NAMALWA (cell line): ENCODE measurements at regions not wholly inside any gene's neighbourhood (a gene's known extent, or its start where the extent isn't known, plus 50 kb on each side); places are given as distances from the start of the nearest gene placed in this dataset.
"Not testable (repeated sequence)": the region's sequence is repeated elsewhere in the genome, so short reads cannot be mapped to it uniquely, and the experiment has no call there.

ENCODE experiments used
- DNase-seq: peaks from one replicate; pipeline ENCODE4 v3.0.0-alpha.2; 2015; ENCODE audit warnings: low spot score

DNA sequence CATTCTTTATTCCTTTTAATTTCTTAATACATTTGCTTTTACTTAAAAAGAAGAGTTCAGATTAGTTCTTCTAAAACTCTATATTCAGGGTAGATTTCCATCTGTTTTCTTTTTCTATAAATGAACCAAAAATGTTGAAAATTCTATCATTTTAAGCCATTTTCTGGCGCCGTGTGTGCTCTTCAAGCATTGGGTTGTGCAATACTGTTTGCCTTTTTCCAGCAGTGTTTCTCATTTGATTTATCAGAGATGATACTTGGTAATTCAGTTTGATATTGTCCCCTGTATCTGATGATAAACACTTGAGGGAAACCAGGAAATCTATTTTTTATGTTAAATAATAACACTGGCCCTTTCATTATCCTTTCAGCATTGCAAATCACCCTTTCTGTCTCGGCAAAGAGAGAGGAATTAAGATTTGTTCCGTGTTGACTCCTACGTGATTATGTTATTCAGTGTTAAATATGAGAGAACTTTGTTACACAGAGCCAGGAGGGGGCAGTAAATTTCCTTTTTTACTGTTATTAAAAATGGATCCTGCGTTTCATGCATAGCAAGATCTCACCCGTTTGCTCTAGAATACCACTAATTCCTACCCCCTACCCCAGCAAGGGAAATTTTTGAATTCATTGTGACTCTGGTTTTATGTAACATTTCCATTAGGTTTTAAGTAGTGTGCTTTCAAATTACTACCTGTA is 606.9 kb upstream of the RBFOX1 start:
- DNase-seq, result peak; percentile 28

DNA sequence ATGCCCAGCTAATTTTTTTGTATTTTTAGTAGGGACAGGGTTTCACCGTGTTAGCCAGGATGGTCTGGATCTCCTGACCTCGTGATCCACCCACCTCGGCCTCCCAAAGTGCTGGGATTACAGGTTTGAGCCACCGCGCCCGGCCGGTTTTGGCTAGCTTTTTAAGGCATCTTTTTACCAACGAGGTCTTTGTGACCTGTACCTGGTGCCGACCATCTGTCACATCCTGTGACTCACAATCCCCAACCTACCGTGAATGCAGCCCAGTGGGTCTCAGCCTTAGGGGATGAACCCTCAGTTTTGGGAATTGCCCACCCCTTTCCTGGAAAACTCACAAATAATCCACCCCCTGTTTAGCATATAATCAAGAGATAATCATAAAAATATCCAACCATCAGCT is 607.4 kb upstream of the RBFOX1 start:
- DNase-seq, result not testable (repeated sequence)

DNA sequence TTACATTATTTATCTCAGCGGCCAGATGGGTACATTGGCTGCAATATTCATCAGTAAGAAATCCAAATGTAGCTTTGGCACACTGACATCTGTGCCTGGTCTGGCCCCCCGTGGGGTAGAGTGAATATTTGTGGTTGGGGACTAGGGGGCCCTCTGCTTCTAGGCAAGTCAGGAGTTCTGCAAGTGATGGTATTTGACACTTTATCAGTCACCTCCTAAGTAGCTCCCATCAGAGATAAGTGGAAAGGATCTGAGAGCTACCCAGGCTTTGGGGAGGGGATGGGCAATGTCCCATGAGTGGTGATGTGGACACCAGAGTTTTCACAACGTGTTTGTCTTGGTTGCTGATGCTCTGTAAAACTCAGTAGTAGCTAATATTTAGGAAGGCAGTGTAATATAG is 609.9 kb upstream of the RBFOX1 start:
- DNase-seq, result no peak

DNA sequence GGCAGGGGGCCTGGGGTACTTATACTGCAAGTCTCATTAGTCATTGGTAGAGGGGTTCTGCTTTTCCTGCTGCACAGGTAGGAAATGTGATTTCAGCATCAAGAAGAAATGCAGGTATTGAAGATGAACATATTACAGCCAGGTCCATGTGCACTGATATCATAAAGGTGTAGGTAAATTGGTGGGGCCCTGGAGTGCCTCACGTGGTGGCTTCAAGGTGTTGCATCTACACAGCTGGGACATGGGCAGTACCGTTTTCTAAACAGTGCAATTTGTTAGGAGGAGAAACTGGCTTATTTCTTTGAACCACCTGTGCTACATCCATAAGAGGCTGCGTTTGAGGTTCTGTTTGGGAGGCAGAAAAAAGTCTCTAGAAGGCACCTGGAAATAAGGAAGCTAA is 618.1 kb upstream of the RBFOX1 start:
- DNase-seq, result no peak

DNA sequence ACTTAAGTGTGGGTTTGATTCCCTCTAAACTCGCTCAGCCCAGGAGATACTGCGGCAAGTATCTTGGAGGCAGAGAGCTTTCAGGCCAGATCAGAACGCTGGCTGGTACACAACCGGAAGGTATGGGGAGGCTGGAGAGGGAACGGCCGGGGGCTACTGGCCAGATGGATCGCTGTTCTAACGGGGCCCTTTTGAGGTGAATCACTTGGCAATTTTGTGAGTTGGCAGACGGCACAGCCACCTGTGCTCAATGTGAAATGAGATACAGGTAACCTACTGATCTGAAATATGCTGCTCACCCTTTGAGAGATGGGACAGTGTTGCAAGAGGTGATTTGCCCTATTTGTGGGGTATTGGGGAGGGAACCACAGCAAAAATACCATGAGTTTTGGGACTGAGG is 622.9 kb upstream of the RBFOX1 start:
- no peak for DNase-seq

DNA sequence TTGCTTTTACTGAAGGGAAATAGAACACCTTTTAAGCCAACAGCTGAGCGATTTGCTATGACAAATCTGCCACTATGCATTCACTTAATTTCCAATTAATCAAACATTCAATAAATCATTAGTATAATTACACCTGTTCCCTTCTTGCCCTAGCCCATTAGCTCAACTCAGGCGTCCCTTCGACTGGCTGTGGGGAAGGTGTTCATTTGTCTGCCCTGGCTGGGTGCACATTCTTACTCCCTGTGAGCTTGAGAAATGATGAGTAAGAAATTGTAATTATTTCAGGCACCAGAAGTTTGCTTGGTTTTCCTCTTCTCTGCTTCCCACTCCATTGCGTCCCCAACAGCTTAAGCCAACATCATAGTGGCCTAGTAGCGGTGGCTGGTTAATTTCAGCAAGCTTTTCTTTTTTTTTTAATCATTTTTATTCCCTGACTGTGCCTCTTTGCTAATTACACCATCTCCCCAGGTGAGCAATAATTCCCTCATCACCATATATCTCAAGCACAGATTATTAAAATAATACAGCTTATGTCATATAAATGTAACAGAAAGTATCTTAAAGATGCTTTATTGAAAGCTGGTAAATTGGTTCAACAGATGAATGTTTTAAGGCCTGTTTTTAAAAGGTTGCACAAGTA is 623.9 kb upstream of the RBFOX1 start:
- no peak for DNase-seq

DNA sequence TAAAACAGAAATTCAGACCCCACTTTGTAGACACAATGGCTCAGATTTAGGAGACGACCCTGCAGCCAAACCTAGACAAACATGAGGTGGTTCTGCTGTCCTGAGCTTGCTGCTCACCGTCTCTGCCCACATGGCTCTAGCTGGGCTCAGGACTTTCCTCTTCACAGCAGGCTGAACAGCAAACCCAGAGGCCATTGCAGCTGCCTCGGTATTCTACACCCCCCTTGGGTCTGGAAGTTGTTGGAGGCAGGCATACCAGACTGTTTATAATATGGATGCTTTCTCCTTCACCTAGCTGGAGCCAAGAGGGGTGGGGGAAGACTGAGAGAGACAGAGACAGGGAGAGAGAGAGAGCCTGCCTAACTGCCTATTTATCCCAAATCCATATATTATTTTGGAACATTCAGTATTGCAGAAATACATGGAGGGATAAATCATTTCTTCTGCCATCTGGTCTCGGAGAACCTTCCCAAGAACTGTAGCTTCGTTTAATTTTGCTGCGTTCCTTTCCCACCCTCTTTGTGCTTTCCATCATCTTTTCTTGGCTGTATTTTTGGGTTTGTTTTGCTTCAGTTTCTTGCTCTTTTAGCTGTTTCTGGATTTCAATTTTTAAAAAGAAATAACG is 628.2 kb upstream of the RBFOX1 start:
- no peak for DNase-seq

DNA sequence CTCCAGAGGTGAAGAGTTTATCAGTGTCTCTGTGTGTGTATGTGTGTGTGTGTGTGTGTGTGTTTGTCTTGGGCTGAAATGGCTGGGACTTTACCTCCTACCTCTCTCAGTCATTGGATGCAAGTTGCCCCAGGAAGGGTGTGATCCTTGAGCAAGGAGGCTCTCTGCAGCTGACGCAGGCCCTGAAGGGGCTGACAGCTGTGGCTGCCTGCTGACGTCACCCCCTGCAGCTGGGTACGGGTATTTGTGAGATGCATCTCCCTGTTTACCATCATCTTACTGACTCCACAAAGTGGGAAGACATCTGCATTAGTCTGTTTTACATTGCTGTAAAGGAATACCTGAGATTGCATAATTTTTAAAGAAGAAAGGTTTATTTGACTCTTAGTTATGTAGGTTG is 631.5 kb upstream of the RBFOX1 start:
- no peak for DNase-seq

DNA sequence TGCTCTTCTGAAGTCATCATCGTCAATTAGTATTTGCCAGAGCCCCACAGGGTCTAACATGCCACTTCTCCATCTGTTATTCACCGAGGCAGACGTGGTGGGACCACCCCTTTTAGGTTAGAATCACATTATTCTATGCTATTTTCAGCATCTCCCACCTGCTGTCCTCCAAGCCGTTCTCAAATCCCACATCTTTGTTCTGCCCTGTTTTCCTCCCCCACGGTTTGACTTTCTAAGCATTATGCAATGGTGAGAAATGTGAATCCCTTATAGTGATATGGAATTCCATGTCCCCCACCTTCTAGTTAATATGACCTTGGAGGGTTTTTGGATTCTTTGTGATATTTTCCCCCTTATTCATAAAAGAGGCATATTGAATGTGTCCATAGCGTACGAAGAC is 634.1 kb upstream of the RBFOX1 start:
- no peak for DNase-seq

DNA sequence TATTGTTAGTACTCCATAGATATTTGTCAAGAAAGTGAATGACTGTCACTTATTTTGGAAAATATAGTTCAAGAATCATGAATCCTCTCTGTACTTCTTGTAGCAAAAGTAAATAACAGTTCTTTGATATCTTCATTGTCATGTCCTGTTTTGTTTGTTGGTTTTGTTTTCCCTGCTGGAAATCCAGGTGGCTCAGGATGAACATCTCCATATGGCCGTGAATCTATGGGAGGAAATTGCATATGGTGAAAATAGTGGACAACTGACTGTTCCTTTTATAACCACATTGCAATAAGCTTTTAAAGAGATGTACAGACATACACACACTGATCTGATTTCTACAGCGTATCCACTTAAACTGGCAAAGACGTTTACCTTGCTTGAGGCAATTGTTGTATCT is 637.0 kb upstream of the RBFOX1 start:
- no peak for DNase-seq

DNA sequence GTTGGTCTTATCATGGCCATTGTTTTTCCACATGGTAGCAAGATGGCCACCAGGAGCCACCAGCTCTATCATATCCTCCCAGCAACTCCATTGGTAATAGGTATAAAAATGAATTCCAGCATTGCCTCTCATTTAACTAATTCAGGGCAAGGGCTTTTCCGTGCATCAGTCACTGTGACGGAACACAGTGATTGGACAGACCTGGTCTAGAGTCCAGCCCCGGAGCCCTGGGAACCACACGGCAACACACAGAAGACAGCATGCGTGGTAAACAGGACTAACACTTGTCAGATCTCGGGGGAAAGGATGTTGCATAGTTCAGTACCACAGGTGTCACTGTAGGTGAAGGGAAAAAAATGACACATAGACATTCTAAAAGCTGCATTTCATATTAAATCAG is 638.0 kb upstream of the RBFOX1 start:
- DNase-seq, result no peak

DNA sequence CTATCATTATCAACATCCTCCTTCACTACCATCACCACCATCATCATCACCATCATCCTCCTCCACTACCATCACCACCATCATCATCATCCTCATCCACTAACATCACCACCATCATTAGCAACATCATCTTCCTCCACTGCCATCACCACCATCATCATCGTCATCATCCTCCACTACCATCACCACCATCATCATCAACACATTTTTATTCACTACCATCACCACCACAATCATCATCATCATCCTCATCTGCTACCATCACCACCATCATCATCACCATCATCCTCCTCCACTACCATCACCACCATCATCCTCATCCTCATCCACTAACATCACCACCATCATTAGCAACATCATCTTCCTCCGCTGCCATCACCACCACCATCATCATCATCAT is 639.2 kb upstream of the RBFOX1 start:
- DNase-seq, result not testable (repeated sequence)

DNA sequence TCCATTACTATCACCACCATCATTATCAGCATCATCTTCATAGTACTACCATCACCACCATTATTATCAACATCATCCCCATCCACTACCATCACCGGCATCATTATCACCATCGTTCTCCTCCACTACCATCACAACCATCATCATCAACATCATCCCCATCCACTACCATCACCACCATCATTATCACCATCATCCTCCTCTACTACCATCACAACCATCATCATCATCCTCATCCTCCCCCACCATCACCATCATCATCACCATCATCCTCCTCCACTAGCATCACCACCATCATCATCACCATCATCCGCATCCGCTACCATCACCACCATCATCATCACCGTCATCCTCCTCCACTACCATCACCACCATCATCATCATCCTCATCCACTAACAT is 639.8 kb upstream of the RBFOX1 start:
- no peak for DNase-seq

DNA sequence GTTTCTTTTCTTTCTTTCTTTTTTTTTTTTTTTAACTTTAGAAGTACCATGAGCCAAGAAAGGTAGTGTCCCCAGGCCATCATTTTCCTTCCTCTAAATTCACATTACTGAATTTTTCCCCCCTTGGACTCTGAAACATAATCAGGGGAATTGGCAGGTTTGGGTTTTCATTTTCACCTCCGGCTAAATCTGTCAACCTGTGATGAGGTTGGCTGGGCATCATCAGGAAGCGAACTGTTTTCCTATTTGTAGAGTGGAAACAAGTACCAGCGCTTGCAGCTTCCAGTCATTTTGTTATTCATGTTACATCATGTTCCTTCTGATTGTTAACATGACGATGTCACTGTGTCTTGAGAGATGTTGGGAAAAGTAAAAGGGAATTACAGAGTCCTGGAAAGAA is 641.9 kb upstream of the RBFOX1 start:
- no peak for DNase-seq

DNA sequence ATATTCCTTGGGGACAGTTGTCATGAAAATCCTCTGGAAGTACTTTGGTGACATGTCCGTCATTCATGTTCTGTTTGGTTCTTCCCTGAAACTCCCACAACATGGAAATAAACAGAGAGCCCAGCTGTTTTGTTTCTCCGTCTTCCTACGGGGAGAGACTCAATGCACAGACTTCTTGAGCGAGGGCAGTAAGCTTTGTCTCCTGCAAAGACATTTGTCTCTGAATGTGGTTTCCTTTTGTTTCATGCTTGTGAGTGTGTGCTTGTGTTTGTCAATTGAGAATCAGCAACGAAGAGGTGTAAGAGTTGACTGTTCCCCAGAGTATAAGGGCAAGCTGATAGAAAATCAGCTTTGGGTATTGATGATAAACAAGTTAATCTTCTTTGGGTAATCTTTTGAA is 643.0 kb upstream of the RBFOX1 start:
- no peak for DNase-seq

DNA sequence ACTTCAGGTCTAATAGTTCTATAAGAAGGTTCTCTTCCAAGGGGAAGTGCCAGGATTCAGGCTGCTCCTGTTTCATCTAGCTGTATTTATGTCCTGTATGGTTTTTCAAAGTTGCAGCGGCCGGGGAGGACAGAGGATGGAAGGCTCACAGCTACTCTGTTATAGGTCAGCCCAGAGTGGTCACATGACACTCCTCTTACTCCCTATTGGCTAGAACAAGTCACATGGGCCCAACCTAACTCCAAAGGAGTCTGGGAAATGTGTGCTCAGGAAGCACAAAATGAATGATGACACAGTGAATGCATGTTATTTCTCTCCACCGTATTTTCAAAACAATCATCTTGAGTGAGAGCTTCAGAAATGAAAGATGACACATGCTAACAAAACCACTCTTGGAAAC is 645.1 kb upstream of the RBFOX1 start:
- DNase-seq, result peak; percentile 37

DNA sequence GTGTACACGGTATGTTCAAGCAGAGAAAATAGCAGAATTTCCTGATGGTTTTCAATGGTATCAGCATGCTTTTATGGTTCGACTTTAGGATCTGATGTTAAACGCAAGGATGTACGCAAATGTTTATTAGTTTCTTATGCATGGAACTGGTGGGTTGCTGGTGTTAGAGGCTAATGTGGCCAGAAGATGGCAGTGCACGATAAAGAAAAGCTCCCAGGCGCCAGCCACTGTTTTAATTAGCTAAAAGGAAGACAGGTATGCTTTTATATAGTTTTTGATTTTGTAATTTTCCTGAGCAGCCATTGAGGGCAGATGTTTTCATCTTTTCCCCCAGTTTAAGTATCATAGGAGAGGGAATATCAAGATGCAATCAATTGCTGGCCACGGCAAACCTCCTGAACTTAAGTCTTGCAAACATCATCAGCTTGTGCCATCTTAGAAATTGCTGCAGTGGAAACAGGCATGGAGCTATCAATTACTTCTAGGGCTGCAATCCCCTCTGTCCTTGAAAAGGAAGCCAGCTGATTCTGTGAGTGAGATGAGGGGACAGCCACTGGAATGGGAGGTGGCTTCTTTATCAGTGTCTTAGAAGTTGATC is 648.5 kb upstream of the RBFOX1 start:
- peak; percentile 49 for DNase-seq

DNA sequence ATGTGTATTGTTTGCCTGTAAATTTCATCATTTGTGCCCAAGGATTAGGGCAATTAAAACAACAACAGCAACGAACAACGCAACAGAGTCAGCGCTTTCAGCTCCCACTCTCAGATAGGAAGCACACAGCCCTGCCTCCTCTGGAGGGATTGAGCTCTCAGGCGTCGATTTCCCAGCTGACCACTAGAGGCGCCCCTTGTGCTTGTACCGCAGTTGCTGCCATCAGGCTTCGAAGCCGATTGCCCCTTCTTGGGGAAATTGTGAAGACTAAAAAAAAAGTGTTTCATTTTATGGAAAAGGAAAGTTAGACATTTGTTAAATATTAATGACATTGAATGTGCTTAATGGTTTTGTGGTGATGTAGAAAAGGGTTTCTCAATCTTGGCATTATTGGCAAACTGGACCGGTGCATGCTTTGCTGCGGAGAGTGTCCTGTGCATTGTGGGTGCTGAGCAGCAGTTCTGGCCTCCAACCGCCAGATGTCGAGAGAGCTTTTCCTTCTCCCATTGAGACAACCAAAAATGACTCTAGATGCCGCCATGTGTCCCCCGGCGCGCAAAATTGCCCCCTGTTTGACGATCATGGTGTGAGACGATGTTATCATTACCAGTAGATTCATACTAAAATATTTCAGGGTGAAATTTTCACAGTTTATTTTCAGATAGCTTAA is 650.4 kb upstream of the RBFOX1 start:
- peak; percentile 54 for DNase-seq

DNA sequence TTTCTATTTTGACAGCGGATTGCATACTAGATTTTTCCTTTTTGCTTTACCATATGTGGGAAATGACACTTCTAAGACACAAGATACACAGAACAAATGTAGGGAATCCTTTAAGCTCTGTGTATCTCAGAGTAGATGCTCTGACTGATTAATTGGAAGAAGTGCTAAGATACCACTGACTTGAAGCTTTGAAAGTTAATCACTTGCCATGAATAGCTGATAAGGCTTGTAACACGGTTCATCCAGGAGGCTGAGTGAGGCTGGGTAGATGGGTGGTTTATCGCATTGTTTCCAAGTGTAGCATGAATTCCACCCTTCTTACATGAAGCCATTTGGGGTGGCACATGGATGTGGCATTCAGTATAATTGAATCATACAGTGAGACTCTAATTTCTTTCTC is 654.1 kb upstream of the RBFOX1 start:
- no peak for DNase-seq

DNA sequence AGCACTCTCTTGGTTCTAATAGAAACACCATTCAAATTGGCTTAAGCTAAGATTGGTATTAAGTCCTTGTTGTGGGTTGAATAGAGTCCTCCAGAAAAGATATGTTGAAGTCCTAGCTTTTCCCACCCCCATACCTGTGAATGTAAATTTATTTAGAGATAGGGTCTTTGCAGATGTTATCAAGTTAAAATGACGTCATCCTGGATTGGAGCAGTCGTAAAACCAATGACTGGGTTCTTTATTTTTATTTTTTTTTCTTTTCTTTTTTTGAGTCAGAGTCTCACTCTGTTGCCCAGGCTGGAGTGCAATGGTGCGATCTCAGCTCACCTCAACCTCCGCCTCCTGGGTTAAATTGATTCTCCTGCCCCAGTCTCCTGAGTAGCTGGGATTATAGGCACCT is 658.6 kb upstream of the RBFOX1 start:
- DNase-seq, result no peak

DNA sequence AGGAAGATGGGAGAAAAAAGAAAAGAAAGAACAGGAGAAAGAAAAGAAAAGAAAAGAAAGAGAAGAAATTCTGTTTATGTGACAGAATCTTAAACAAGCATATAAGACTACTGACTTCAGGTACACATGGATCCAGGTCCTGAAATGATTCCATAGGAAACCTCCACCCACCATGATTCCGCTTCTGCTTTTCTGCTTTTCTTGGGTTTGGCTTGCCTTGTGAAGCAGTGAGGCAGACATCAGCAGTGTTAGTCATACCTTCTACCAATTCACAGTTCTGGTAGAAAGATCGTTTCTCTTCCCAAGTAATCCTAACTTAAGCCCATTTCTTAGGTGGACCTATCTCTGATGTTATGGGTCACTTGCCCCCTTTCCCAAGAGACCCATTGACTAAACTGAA is 660.1 kb upstream of the RBFOX1 start:
- no peak for DNase-seq

DNA sequence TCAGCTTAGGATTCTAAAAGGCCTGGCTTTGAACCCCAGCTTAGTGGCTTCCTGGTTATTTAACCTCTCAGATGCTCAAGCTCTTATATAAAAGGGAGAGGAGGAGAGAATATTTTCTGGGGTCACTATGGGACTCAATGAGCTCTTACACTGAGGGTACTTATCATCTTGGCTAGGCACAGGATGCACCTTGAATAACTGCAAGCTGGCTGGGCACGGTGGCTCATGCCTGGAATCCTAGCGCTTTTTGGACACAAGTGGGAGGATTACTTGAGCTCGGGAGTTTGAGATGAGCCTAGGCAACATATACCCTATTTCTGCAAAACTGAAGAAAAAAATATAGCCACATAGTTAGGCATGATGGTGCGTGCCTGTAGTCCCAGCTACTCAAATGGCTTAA is 665.3 kb upstream of the RBFOX1 start:
- DNase-seq, result no peak

DNA sequence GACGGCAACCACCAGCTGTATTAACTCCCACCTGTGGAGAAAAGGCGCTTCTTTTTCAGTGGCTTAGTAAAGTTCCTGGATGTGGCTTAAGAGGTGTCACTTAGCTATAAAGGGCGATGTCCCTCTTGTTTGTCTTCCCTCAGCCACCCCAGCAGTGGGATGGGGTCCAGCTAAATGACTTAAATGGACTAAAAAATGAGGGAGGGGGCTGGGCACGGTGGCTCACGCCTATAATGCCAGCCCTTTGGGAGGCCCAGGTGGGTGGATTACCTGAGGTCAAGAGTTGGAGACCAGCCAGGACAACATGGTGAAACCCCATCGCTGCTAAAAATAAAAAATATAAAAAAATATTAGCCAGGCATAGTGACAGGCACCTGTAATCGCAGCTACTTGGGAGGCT is 667.5 kb upstream of the RBFOX1 start:
- DNase-seq, result no peak
